ENCODE measurements at regions not wholly inside any gene's neighbourhood (a gene's known extent, or its start where the extent isn't known, plus 50 kb on each side); places are given as distances from the start of the nearest gene placed in this dataset.

DNA sequence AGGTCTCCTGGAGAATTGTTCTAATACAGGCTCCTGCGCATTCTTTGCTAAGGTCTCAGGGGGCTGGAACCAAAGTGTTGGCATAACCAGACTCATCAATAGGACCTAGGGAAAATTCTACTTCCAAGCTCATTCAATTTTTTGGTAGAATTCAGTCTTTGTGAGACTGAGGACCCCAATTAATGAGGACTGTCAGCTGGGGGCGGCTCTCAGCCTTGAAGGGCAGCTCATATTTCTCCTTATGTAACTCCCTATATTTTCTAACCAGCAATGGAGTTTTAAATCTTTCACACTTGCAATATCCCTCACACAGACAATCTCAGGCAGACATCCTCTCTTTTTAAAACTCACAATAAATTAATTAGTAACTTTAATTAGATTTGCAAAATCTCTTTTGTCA lies 476.4 kb upstream of the LRFN5 start:
- TF ChIP-seq, protein P1, sequence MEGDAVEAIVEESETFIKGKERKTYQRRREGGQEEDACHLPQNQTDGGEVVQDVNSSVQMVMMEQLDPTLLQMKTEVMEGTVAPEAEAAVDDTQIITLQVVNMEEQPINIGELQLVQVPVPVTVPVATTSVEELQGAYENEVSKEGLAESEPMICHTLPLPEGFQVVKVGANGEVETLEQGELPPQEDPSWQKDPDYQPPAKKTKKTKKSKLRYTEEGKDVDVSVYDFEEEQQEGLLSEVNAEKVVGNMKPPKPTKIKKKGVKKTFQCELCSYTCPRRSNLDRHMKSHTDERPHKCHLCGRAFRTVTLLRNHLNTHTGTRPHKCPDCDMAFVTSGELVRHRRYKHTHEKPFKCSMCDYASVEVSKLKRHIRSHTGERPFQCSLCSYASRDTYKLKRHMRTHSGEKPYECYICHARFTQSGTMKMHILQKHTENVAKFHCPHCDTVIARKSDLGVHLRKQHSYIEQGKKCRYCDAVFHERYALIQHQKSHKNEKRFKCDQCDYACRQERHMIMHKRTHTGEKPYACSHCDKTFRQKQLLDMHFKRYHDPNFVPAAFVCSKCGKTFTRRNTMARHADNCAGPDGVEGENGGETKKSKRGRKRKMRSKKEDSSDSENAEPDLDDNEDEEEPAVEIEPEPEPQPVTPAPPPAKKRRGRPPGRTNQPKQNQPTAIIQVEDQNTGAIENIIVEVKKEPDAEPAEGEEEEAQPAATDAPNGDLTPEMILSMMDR (IDR thresholded peaks at IDR 0.05; ENCODE audit: low read depth, low read length): no peak
- Histone ChIP-seq H3K4me3 (ENCODE audit: low read depth, low read length) (no peak overlapping the region), H3K9me3 (ENCODE audit: severe bottlenecking) (no peaks in the 10 kb centered on the region), H3K27me3 (ENCODE audit: insufficient read depth, low read depth, severe bottlenecking) (peaks cover 55% of the 10 kb centered on the region), H3K36me3 (no peaks in the 10 kb centered on the region), H3K27ac (no peak overlapping the region)
- no peak for DNase-seq

DNA sequence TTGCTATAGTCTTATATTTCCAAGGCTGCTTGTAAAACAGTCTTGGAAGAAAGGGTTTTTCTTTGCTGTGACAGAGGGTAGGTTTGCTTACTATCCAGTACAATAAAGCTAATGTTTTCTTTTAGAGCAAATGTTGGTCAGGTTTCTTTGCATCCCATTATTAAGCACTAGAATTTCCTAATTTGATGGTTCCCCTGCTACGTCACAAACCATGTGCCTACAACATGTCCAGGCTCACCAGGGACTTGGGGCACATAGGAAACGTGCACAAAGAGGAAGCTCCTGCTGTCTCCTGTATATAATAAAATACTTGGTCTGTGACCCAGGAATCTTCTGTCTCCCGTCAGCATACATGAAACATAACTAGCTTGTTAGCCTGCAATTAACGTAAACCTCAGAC lies 486.3 kb upstream of the LRFN5 start:
- Histone ChIP-seq H3K36me3 (no peaks in the 10 kb centered on the region), H3K27me3 (ENCODE audit: insufficient read depth, low read depth, severe bottlenecking) (peaks cover 41% of the 10 kb centered on the region), H3K9me3 (ENCODE audit: severe bottlenecking) (no peaks in the 10 kb centered on the region), H3K27ac (no peak overlapping the region), H3K4me3 (ENCODE audit: low read depth, low read length) (no peak overlapping the region)
- DNase-seq: no peak
- TF ChIP-seq, protein P1 (IDR thresholded peaks at IDR 0.05; ENCODE audit: low read depth, low read length): no peak

DNA sequence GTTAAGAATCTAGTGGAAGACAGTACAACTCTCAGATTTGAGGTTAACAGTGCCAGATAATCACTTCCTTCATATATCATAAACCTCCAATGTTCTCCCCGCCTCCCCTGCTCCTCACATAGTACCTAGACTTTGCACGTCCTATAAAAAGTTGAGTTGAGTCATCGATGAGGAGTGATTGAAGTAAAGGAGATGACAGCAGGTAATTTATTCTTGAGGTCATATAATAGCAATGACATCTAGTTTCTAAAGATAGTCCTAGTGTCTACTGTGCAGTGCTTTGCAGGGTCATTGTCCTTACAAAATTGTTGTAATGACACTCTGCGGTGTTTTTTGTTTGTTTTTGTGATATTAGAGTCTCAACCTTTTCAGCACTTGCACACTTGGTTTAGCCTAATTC lies 510.5 kb upstream of the LRFN5 start:
- no peak for DNase-seq
- Histone ChIP-seq H3K36me3 (no peaks in the 10 kb centered on the region), H3K27ac (no peak overlapping the region), H3K9me3 (ENCODE audit: severe bottlenecking) (no peaks in the 10 kb centered on the region), H3K4me3 (ENCODE audit: low read depth, low read length) (no peak overlapping the region), H3K27me3 (ENCODE audit: insufficient read depth, low read depth, severe bottlenecking) (peaks cover 25% of the 10 kb centered on the region)
- TF ChIP-seq, protein P1 (IDR thresholded peaks at IDR 0.05; ENCODE audit: low read depth, low read length): no peak

DNA sequence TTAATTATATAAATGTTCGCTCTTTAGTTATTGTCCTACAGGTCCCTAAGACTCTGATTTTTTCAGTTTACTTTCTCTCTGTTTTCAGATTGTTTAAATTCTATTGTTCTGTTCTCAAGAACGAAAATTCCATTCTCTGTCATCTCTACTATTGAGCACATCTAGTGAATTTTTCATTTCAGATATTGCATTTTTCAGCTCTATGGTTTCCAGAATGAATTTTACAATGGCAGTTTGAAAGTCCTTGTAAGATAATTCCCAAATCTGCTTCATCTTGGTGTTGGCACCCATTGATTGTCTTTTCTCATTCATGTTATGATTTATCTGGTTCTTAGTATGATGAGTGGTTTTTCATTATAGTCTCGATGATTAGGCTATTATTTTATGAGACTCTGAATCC lies 519.6 kb upstream of the LRFN5 start:
- TF ChIP-seq, protein P1 (IDR thresholded peaks at IDR 0.05; ENCODE audit: low read depth, low read length): no peak

DNA sequence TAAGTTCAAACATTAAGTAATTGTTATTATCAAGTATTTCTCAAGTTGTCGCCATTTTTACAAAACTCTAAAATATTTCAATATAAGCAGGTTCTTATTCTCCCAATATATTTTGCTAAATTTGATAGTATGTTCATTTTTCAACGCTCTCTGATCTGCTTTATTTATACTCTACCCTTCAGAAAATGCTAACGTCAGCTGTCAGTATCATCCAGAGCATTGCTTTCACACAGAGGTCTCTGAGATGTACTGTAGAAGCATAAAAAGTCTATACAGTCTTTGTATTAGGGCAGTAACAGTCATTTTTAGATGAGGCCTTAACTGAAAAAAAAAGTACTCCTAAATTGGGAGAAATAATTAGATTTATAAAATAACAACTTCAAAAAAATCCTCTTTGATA lies 533.1 kb upstream of the LRFN5 start:
- Histone ChIP-seq H3K9me3 (ENCODE audit: severe bottlenecking) (no peaks in the 10 kb centered on the region), H3K4me3 (ENCODE audit: low read depth, low read length) (no peak overlapping the region), H3K36me3 (no peaks in the 10 kb centered on the region), H3K27ac (no peak overlapping the region), H3K27me3 (ENCODE audit: insufficient read depth, low read depth, severe bottlenecking) (peaks cover 12% of the 10 kb centered on the region)
- TF ChIP-seq, protein P1 (IDR thresholded peaks at IDR 0.05; ENCODE audit: low read depth, low read length): no peak
- DNase-seq: no peak

More for the DNA sequence above, 519.6 kb upstream of the LRFN5 start:
- Histone ChIP-seq H3K27me3 (ENCODE audit: insufficient read depth, low read depth, severe bottlenecking) (peaks cover 15% of the 10 kb centered on the region), H3K27ac (no peak overlapping the region), H3K9me3 (ENCODE audit: severe bottlenecking) (no peaks in the 10 kb centered on the region), H3K4me3 (ENCODE audit: low read depth, low read length) (no peak overlapping the region), H3K36me3 (no peaks in the 10 kb centered on the region)
- no peak for DNase-seq

DNA sequence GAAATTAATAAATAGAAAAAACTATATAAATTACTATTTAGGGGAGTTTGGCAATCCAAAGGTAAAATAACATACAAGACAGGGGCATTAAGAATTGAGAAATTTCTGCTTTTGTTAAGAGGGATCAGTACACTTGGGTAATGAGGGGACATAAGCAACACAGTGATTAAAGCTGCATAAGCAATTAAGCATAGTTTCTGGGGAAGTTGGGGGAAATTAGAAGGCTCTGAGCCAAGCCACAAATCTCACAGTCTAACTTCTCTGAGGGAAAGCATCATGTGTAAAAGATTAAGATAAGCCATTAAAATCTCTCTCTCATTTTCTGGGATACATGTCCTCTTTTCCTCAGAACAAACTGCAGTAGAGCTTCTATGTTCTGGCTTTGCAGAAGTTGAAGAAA lies 533.9 kb upstream of the LRFN5 start:
- H3K9me3 ChIP-seq (ENCODE audit: severe bottlenecking): no peaks in the 10 kb centered on the region
- peaks cover 15% of the 10 kb centered on the region for H3K27me3 ChIP-seq (ENCODE audit: insufficient read depth, low read depth, severe bottlenecking)
- TF ChIP-seq, protein P1 (IDR thresholded peaks at IDR 0.05; ENCODE audit: low read depth, low read length): no peak
- no peak overlapping the region for H3K27ac ChIP-seq
- H3K4me3 ChIP-seq (ENCODE audit: low read depth, low read length): no peak overlapping the region
- DNase-seq: no peak
- no peaks in the 10 kb centered on the region for H3K36me3 ChIP-seq

Data from WERI-Rb-1 (cell line).